Endothelial cell of umbilical vein (primary cell): ENCODE measurements at regions not wholly inside any gene's neighbourhood (a gene's known extent, or its start where the extent isn't known, plus 50 kb on each side); places are given as distances from the start of the nearest gene placed in this dataset.

Experiments used
- BruUV-seq: library from RNA; stranded (reverse); fragments of 400-500 nt; replicated peaks from 2 replicates; lab custom pipeline; 2021; lab: Mats Ljungman, UMichigan
- CTCF ChIA-PET: fragments of 300-600, 350-600 bp; sonication (Branson Sonifier 250); formaldehyde crosslinking; loops from one replicate; lab custom pipeline; 2021; ENCODE audit warnings: antibody characterized with exemption, inconsistent platforms; lab: Charles Lee
- POLR2A ChIA-PET: fragments of 300-600, 350-600 bp; sonication (Branson Sonifier 250); formaldehyde crosslinking; loops from one replicate; lab custom pipeline; 2021; ENCODE audit warnings: antibody characterized with exemption, inconsistent platforms; lab: Charles Lee
- DNase-seq: peaks from one replicate; pipeline ENCODE4 v3.0.0-alpha.2; 2011; ENCODE audit warnings: low read depth, low spot score
- FAIRE-seq: peaks from 2 replicates; lab custom pipeline; 2011; peaks lifted over from hg19 to GRCh38; lab: Jason Lieb, UNC
- H2AFZ ChIP-seq: 2 replicates; pipeline ENCODE4 v1.6.0; 2012; ENCODE audit warnings: low read depth, low read length, control low read depth, inconsistent platforms
- H3K27ac ChIP-seq: 2 replicates; pipeline ENCODE4 v1.5.1; 2011; ENCODE audit warnings: low read depth, mild to moderate bottlenecking, control low read depth, low read length, moderate library complexity; ENCODE audit not compliant: insufficient read depth
- H3K27me3 ChIP-seq, 2 experiments: 2 replicates each; pipeline versions ENCODE4 v1.6.0 to v1.6.1; 2011; ENCODE audit warnings: low read length in 2 of 2, mixed read lengths in 1 of 2; ENCODE audit not compliant: control insufficient read depth in 2 of 2, insufficient read depth in 2 of 2
- H3K36me3 ChIP-seq, 2 experiments: 2 replicates in 1 of 2; 3 replicates in 1 of 2; pipeline ENCODE4 v1.5.1; 2011; ENCODE audit warnings: low read length in 2 of 2, mild to moderate bottlenecking in 1 of 2, moderate library complexity in 1 of 2; ENCODE audit not compliant: control insufficient read depth in 2 of 2, insufficient read depth in 2 of 2; ENCODE audit errors: extremely low read depth in 1 of 2
- H3K4me1 ChIP-seq: 3 replicates; pipeline ENCODE4 v1.5.1; 2011; ENCODE audit warnings: mild to moderate bottlenecking, low read length; ENCODE audit not compliant: control insufficient read depth, insufficient read depth; ENCODE audit errors: extremely low read depth
- H3K4me2 ChIP-seq: 2 replicates; pipeline ENCODE4 v1.6.1; 2011; ENCODE audit warnings: low read length, control low read depth, mixed read lengths; ENCODE audit not compliant: insufficient read depth
- H3K4me3 ChIP-seq, 3 experiments: fragments of 200-600 bp in 1 of 3; sonication (generic), shearing (Covaris generic) in 1 of 3; replicated peaks in 1 of 3; 2 replicates each; pipeline ENCODE4 v1.5.1; 2011 to 2016; ENCODE audit warnings: control low read depth in 3 of 3, low read length in 3 of 3, mild to moderate bottlenecking in 2 of 3, inconsistent platforms in 1 of 3, low read depth in 1 of 3, moderate library complexity in 1 of 3; ENCODE audit not compliant: insufficient read depth in 1 of 3
- H3K79me2 ChIP-seq: 2 replicates; pipeline ENCODE4 v1.6.0; 2012; ENCODE audit warnings: low read length, inconsistent platforms; ENCODE audit not compliant: control insufficient read depth, insufficient read depth
- H3K9ac ChIP-seq: replicated peaks from 2 replicates; pipeline ENCODE3; 2011; ENCODE audit warnings: low read length, control low read depth; ENCODE audit not compliant: insufficient read depth; ENCODE audit errors: extremely low read depth
- H3K9me1 ChIP-seq: replicated peaks from 3 replicates; pipeline ENCODE4 v1.6.0; 2011; ENCODE audit warnings: mild to moderate bottlenecking, low read length; ENCODE audit not compliant: control insufficient read depth, insufficient read depth; ENCODE audit errors: extremely low read depth
- H3K9me3 ChIP-seq: replicated peaks from 2 replicates; pipeline ENCODE4 v1.5.1; 2012; ENCODE audit warnings: low read length, inconsistent platforms; ENCODE audit not compliant: control insufficient read depth, insufficient read depth
- H4K20me1 ChIP-seq: replicated peaks from 2 replicates; pipeline ENCODE3; 2011; ENCODE audit warnings: mild to moderate bottlenecking, low read length; ENCODE audit not compliant: control insufficient read depth, insufficient read depth; ENCODE audit errors: extremely low read depth
- CTCF ChIP-seq, 2 donors: IDR thresholded peaks; 1 replicate in 1 of 2; 2 replicates in 1 of 2; pipeline ENCODE4 v1.5.1; 2011; ENCODE audit warnings: low read length in 2 of 2, mild to moderate bottlenecking in 2 of 2, moderate library complexity in 2 of 2, control low read depth in 1 of 2, inconsistent platforms in 1 of 2, low read depth in 1 of 2; ENCODE audit not compliant: insufficient read depth in 1 of 2; ENCODE audit errors: extremely low read depth in 1 of 2
- EZH2 ChIP-seq: IDR thresholded peaks from 2 replicates; pipeline ENCODE4 v1.6.1; 2012; ENCODE audit warnings: borderline replicate concordance, low read depth, mild to moderate bottlenecking, moderate library complexity, low read length, inconsistent platforms; ENCODE audit not compliant: severe bottlenecking
- FOS ChIP-seq: IDR thresholded peaks from 2 replicates; pipeline ENCODE4 v1.6.1; 2011; ENCODE audit warnings: mild to moderate bottlenecking, low read length, moderate library complexity, borderline replicate concordance; ENCODE audit not compliant: insufficient read depth
- GATA2 ChIP-seq: IDR thresholded peaks from 2 replicates; pipeline ENCODE4 v1.7.0; 2011; ENCODE audit warnings: low read depth, mild to moderate bottlenecking, moderate library complexity, mixed read lengths, low read length; ENCODE audit not compliant: insufficient read length, insufficient read depth
- JUN ChIP-seq: IDR thresholded peaks from 2 replicates; pipeline ENCODE4 v1.6.1; 2011; ENCODE audit warnings: borderline replicate concordance, low read depth; ENCODE audit not compliant: insufficient read length, insufficient read depth
- MAX ChIP-seq: IDR thresholded peaks from 2 replicates; pipeline ENCODE4 v1.6.1; 2011; ENCODE audit not compliant: insufficient read depth, insufficient read length
- MYC ChIP-seq: IDR thresholded peaks from one replicate; pipeline ENCODE4 v1.6.1; 2011; ENCODE audit warnings: mild to moderate bottlenecking, low read depth, low read length
- POLR2A ChIP-seq: IDR thresholded peaks from 2 replicates; pipeline ENCODE4 v1.6.1; 2012; ENCODE audit warnings: low read depth, mild to moderate bottlenecking, control low read depth, low read length
- POLR2AphosphoS5 ChIP-seq: IDR thresholded peaks from 2 replicates; pipeline ENCODE4 v1.6.1; 2012; ENCODE audit warnings: low read depth, mild to moderate bottlenecking, control low read depth, low read length, moderate library complexity; ENCODE audit not compliant: insufficient read depth
- dilution Hi-C: fragments of 300-500 bp; cut with MboI; formaldehyde crosslinking; loops from one replicate; pipeline ENCODE4 v1.15.0; 2019; ENCODE audit warnings: low sequenced_read_pairs; ENCODE audit not compliant: extremely low pct_ligation_motif_present
- intact Hi-C: fragments of 100-400 bp; cut with micrococcal nuclease; formaldehyde crosslinking; loops from one replicate; pipeline ENCODE4 v1.10.0; 2022

GRCh38 chr4:152220201-152220666 lies 315.7 kb downstream of the FBXW7 start:
- no peaks in the 10 kb centered on the region for H3K79me2 ChIP-seq
- no peaks in the 10 kb centered on the region for H3K36me3 ChIP-seq
- DNase-seq (no peak), FAIRE-seq (no peak)
- no peak overlapping the region for H3K4me3 ChIP-seq
- no peaks in the 10 kb centered on the region for H3K9me1 ChIP-seq
- no peaks in the 10 kb centered on the region for H3K9me3 ChIP-seq
- H2AFZ ChIP-seq = no peak overlapping the region
- ChIA-PET POLR2A (no interaction called here), CTCF (no interaction called here)
- H4K20me1 ChIP-seq = no peaks in the 10 kb centered on the region
- H3K4me1 ChIP-seq = no peaks in the 10 kb centered on the region
- no peak for TF ChIP-seq EZH2
- TF ChIP-seq JUN = no peak
- TF ChIP-seq MYC = no peak
- TF ChIP-seq POLR2AphosphoS5 = no peak
- no peak for TF ChIP-seq FOS
- no peak for TF ChIP-seq MAX
- TF ChIP-seq GATA2 = no peak
- no peak for TF ChIP-seq CTCF (IDR thresholded peaks at IDR 0.05; ENCODE audit: extremely low read depth in 1 of 2, insufficient read depth in 1 of 2, low read depth in 1 of 2, low read length in 2 of 2)
- no peak for TF ChIP-seq POLR2A
- no peak overlapping the region for H3K9ac ChIP-seq
- dilution Hi-C loops = no loop called here
- intact Hi-C loops = no loop called here
- no peak overlapping the region for H3K27ac ChIP-seq
- no TSS peak for BruUV-seq
- H3K4me2 ChIP-seq = no peak overlapping the region
- H3K27me3 ChIP-seq = no peaks in the 10 kb centered on the region
